Aorta (tissue), 5 donors: ENCODE measurements at regions not wholly inside any gene's neighbourhood (a gene's known extent, or its start where the extent isn't known, plus 50 kb on each side); places are given as distances from the start of the nearest gene placed in this dataset.

Experiments
- ATAC-seq: fragments of 200-7000 bp; cut with Tn5 transposase; one replicate; pipeline ENCODE4 v1.9.1; 2022; ENCODE audit warnings: moderate library complexity; ENCODE audit not compliant: low FRiP score
- DNase-seq, 2 donors: peaks; one replicate each; pipeline ENCODE4 v3.0.0-alpha.2; 2020
- H3K27ac ChIP-seq, 2 donors: one replicate each; pipeline ENCODE4 v1.5.1; 2013; ENCODE audit warnings: low read length in 2 of 2, mild to moderate bottlenecking in 2 of 2, moderate library complexity in 2 of 2, control low read depth in 1 of 2, inconsistent platforms in 1 of 2, low read depth in 1 of 2
- H3K27me3 ChIP-seq, 2 donors: one replicate each; pipeline ENCODE4 v1.6.1; 2013; ENCODE audit warnings: control low read depth in 1 of 2, low read length in 1 of 2, mild to moderate bottlenecking in 1 of 2, moderate library complexity in 1 of 2; ENCODE audit not compliant: insufficient read depth in 2 of 2, control insufficient read depth in 1 of 2
- H3K36me3 ChIP-seq, 2 donors: one replicate each; pipeline ENCODE4 v1.6.1; 2013; ENCODE audit warnings: control low read depth in 1 of 2, low read length in 1 of 2, mild to moderate bottlenecking in 1 of 2; ENCODE audit not compliant: insufficient read depth in 2 of 2, control insufficient read depth in 1 of 2
- H3K4me1 ChIP-seq, 2 donors: one replicate each; pipeline ENCODE4 v1.6.1; 2013; ENCODE audit warnings: low read length in 2 of 2, control low read depth in 1 of 2, mild to moderate bottlenecking in 1 of 2, moderate library complexity in 1 of 2; ENCODE audit not compliant: insufficient read depth in 2 of 2, control insufficient read depth in 1 of 2
- H3K4me3 ChIP-seq, 2 donors: one replicate each; pipeline ENCODE4 v1.5.1; 2013; ENCODE audit warnings: low read length in 2 of 2, control low read depth in 1 of 2, mild to moderate bottlenecking in 1 of 2
- H3K9me3 ChIP-seq: one replicate; pipeline ENCODE4 v1.6.1; 2013; ENCODE audit warnings: mild to moderate bottlenecking, low read length; ENCODE audit not compliant: control insufficient read depth
- WGBS, 2 donors: extraction: QIAGEN DNeasy Blood & Tissue Kit; methylation state at CpG; one replicate each; pipeline ENCODE4 v1.1.7; 2013; 5-methylcytosine and 5-hydroxymethylcytosine counted together
- intact Hi-C, 2 donors: fragments of 100-400 bp; cut with DNase I; formaldehyde crosslinking; loops; one replicate each; pipeline versions ENCODE4 v1.14.2 to v1.15.0; 2022
- donor health status: healthy with polysubstance abuse.
- donor health status: Bipolar disorder and iron deficiency.
- donor health status: DM: no; HTN: no; CAD: no.
- donor health status: DM: no; HTN: no; CAD: no.
- donor health status: DM: yes; HTN: yes; CAD: no.

DNA sequence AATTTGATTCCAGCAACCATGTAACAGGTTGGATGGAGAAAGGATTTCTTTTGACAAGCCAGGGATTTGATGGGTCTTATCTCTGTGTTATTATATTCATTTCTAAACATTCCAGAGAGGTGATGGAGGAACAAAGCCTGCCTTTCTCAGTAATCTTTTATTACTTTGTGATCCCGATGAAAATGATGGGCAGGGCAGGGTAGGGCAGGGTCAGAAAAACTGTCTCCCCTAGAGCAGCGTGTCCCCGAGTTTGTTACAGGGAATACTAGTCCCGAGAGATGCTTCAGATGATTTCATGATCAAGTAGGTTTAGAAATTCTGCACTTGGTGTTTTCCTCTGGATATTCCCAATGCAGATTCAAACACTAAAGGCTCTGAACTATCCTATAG is 111.8 kb upstream of the RGMA start:
- no peaks in the 10 kb centered on the region for H3K27me3 ChIP-seq
- intact Hi-C loops, result no loop called here
- no peak for ATAC-seq
- no peak overlapping the region for H3K4me3 ChIP-seq
- peaks cover 0 to 10% of the 10 kb centered on the region in 2 donors for H3K4me1 ChIP-seq
- 40 to 49% methylated on average over 4 of the region's 4 CpGs for WGBS, 2 donors
- H3K9me3 ChIP-seq, result no peaks in the 10 kb centered on the region
- no peak for DNase-seq
- no peaks in the 10 kb centered on the region for H3K36me3 ChIP-seq
- no peak overlapping the region for H3K27ac ChIP-seq

DNA sequence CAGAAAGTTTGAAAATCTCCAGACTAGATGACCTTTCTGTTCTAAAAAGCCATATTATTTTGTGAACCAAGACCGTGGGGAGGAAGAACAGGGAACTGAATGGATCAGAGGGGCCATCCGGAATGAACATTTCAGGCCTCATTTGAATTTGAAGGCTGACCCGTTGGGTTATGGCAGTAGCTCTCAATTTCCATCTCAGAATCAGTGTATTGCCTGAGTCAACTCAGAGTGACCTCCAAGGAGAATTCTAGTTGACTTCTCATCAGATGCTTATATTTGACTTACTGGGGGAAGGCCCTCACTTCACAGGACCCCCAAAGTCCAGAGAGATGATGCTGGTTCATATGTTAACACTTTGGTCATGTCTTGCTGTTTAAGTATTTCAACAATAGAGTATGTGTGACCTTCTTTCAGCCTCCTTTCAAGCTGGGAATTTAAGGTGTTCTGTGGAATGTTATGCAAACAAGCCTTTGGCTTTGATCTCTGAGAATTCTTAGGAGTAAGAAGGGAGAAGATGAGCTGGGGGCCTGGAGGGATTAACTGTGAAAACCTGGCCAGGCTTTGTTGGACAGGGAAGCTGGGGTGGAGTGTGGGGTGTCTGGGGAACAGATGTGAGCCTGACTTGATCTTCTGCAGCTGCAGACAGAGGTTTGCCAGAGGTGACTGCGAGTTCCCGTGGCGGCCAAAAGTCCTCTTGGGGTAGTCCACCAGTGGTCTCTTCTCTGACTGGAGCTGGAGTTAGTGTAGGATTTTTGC is 111.2 kb upstream of the RGMA start:
- H3K36me3 ChIP-seq, result no peaks in the 10 kb centered on the region
- intact Hi-C loops, result no loop called here
- DNase-seq (no peak), ATAC-seq (no peak)
- H3K27ac ChIP-seq, result no peak overlapping the region
- H3K9me3 ChIP-seq, result no peaks in the 10 kb centered on the region
- no peak overlapping the region for H3K4me3 ChIP-seq
- H3K4me1 ChIP-seq, result peaks cover 0 to 10% of the 10 kb centered on the region in 2 donors
- WGBS, 2 donors, result 58 to 66% methylated on average over 6 of the region's 6 CpGs
- H3K27me3 ChIP-seq, result no peaks in the 10 kb centered on the region

GRCh38 chr15:93196135-93196670 is 107.2 kb upstream of the RGMA start:
- H3K4me3 ChIP-seq, result no peak overlapping the region
- 62 to 70% methylated on average over 5 of the region's 5 CpGs for WGBS, 2 donors
- intact Hi-C loops, result no loop called here
- DNase-seq, result no peak
- no peaks in the 10 kb centered on the region for H3K27me3 ChIP-seq
- ATAC-seq, result no peak
- H3K36me3 ChIP-seq, result no peaks in the 10 kb centered on the region
- no peak overlapping the region for H3K27ac ChIP-seq
- H3K9me3 ChIP-seq, result no peaks in the 10 kb centered on the region
- peaks cover 0 to 3% of the 10 kb centered on the region in 2 donors for H3K4me1 ChIP-seq

- Histone ChIP-seq H3K9me3 (no peaks in the 10 kb centered on the region), H3K36me3 (no peaks in the 10 kb centered on the region), H3K4me1 (no peaks in the 10 kb centered on the region), H3K4me3 (no peak overlapping the region), H3K27me3 (no peaks in the 10 kb centered on the region), H3K27ac (no peak overlapping the region)
- intact Hi-C loops, result no loop called here
- 74 to 81% methylated on average over 3 of the region's 3 CpGs for WGBS, 2 donors
- no peak for DNase-seq
- no peak for ATAC-seq
Measured at GRCh38 chr15:93195109-93195508, 106.1 kb upstream of the RGMA start.

GRCh38 chr15:93190238-93190637 is 101.2 kb upstream of the RGMA start:
- no peak for ATAC-seq

GRCh38 chr15:93189561-93189960 is 100.5 kb upstream of the RGMA start:
- Histone ChIP-seq H3K27me3 (no peaks in the 10 kb centered on the region), H3K27ac (no peak overlapping the region), H3K36me3 (no peaks in the 10 kb centered on the region), H3K9me3 (no peaks in the 10 kb centered on the region), H3K4me1 (no peaks in the 10 kb centered on the region), H3K4me3 (no peak overlapping the region)
- no peak for ATAC-seq
- DNase-seq, result no peak
- intact Hi-C loops, result no loop called here
- WGBS, 2 donors, result 65 to 67% methylated on average over 9 of the region's 9 CpGs

More at GRCh38 chr15:93190238-93190637, 101.2 kb upstream of the RGMA start:
- no peaks in the 10 kb centered on the region for H3K9me3 ChIP-seq
- H3K36me3 ChIP-seq, result no peaks in the 10 kb centered on the region
- WGBS, 2 donors, result 83 to 91% methylated on average over 8 of the region's 8 CpGs
- no peak overlapping the region for H3K4me3 ChIP-seq
- DNase-seq, result no peak
- no peaks in the 10 kb centered on the region for H3K4me1 ChIP-seq
- no peaks in the 10 kb centered on the region for H3K27me3 ChIP-seq
- no peak overlapping the region for H3K27ac ChIP-seq
- intact Hi-C loops, result no loop called here

- intact Hi-C loops, result no loop called here
- no peak for ATAC-seq
- no peak for DNase-seq
- Histone ChIP-seq H3K4me1 (no peaks in the 10 kb centered on the region), H3K27ac (no peak overlapping the region), H3K27me3 (no peaks in the 10 kb centered on the region), H3K9me3 (no peaks in the 10 kb centered on the region), H3K36me3 (no peaks in the 10 kb centered on the region), H3K4me3 (no peak overlapping the region)
- WGBS, 2 donors, result 87 to 91% methylated on average over 3 of the region's 3 CpGs
Measured at GRCh38 chr15:93188236-93188635, 99.2 kb upstream of the RGMA start.

DNA sequence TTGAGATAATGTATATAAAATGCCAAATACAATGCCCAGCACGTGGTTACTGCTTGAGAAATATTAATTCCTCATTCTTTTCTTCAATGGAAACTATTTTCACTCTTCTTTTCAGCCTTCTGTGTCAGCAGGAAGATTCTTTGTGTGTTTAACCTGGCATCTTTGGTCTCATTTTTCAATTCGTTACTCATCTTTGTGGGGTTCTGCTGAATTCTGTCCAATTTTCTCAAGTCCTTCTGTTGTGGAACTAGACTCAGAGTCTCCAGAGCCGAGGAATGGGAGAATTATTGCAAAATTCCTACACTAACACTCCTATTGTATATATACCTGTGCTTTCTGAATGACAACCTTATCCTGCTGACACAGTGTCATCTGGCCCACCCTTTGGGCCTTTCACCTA is 96.8 kb upstream of the RGMA start:
- DNase-seq (no peak), ATAC-seq (no peak)

DNA sequence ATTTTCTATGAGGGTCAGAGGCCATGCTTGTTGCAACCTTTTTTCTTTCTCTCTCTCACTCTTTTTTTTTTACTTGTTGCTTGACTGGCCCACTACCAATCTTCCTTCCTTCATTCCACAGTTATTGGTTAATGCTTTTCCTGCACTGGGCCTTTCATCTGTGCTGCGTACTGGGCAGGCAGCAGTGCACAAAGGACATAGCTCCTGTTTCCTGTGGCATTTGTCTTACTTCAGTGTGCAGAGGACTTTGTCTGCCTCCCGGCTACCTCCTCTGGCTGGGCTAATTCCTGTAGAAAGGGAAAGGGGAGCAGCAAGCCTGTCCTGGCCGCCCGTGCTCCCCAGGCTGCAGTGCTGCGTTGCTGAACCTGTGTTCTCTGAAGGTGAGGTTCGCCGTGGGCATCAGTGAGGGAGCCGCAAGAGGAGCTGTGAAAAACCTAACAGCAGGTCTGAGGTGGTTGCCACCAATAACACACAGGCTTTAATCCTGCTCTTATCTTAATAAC is 93.7 kb upstream of the RGMA start:
- 72 to 75% methylated on average over 8 of the region's 8 CpGs for WGBS, 2 donors
- no peak for ATAC-seq

More for the DNA sequence above, 96.8 kb upstream of the RGMA start:
- H3K9me3 ChIP-seq, result no peaks in the 10 kb centered on the region
- no peaks in the 10 kb centered on the region for H3K4me1 ChIP-seq
- no peak overlapping the region for H3K27ac ChIP-seq
- intact Hi-C loops, result no loop called here
- H3K4me3 ChIP-seq, result no peak overlapping the region
- no peaks in the 10 kb centered on the region for H3K36me3 ChIP-seq
- no peaks in the 10 kb centered on the region for H3K27me3 ChIP-seq
- 69 to 78% methylated on average over 3 of the region's 3 CpGs for WGBS, 2 donors

More for the DNA sequence above, 93.7 kb upstream of the RGMA start:
- DNase-seq, result no peak
- Histone ChIP-seq H3K27me3 (no peaks in the 10 kb centered on the region), H3K4me1 (no peaks in the 10 kb centered on the region), H3K4me3 (no peak overlapping the region), H3K27ac (no peak overlapping the region), H3K36me3 (no peaks in the 10 kb centered on the region), H3K9me3 (no peaks in the 10 kb centered on the region)
- intact Hi-C loops, result no loop called here
